CD14-positive monocyte (primary cell): ENCODE measurements at regions not wholly inside any gene's neighbourhood (a gene's known extent, or its start where the extent isn't known, plus 50 kb on each side); places are given as distances from the start of the nearest gene placed in this dataset.
"Not testable (repeated sequence)": the region's sequence is repeated elsewhere in the genome, so short reads cannot be mapped to it uniquely, and the experiment has no call there.

Experiments used
- DNase-seq, 3 donors: peaks; one replicate each; pipeline ENCODE4 v3.0.0-alpha.2; 2011 to 2022
- H2AFZ ChIP-seq: 2 replicates; pipeline ENCODE4 v1.6.0; 2012; ENCODE audit warnings: mild to moderate bottlenecking, low read depth, low read length, inconsistent platforms; ENCODE audit not compliant: insufficient read depth, poor library complexity, severe bottlenecking
- H3K27ac ChIP-seq, 2 donors: 1 replicate in 1 of 2; 2 replicates in 1 of 2; pipeline ENCODE4 v1.5.1; 2012 to 2013; ENCODE audit warnings: low read length in 2 of 2, control low read depth in 1 of 2, inconsistent platforms in 1 of 2, low read depth in 1 of 2, mild to moderate bottlenecking in 1 of 2
- H3K27me3 ChIP-seq, 2 donors: one replicate each; pipeline versions ENCODE4 v1.6.0 to v1.6.1; 2011 to 2013; ENCODE audit warnings: low read length in 2 of 2; ENCODE audit not compliant: control insufficient read depth in 2 of 2, insufficient read depth in 2 of 2
- H3K36me3 ChIP-seq, 2 donors: replicated peaks in 1 of 2; 1 replicate in 1 of 2; 2 replicates in 1 of 2; pipeline versions ENCODE4 v1.5.1 to v1.6.1; 2012 to 2013; ENCODE audit warnings: low read length in 2 of 2, control low read depth in 1 of 2, inconsistent platforms in 1 of 2, mild to moderate bottlenecking in 1 of 2; ENCODE audit not compliant: insufficient read depth in 2 of 2, control insufficient read depth in 1 of 2
- H3K4me1 ChIP-seq, 2 donors: 1 replicate in 1 of 2; 2 replicates in 1 of 2; pipeline versions ENCODE4 v1.5.1 to v1.6.1; 2012 to 2013; ENCODE audit warnings: low read length in 2 of 2, control low read depth in 1 of 2, inconsistent platforms in 1 of 2, mild to moderate bottlenecking in 1 of 2, moderate library complexity in 1 of 2; ENCODE audit not compliant: insufficient read depth in 2 of 2, control insufficient read depth in 1 of 2
- H3K4me2 ChIP-seq: replicated peaks from 2 replicates; pipeline ENCODE3; 2012; ENCODE audit warnings: low read length, moderate library complexity, mild to moderate bottlenecking; ENCODE audit not compliant: poor library complexity, severe bottlenecking; ENCODE audit errors: extremely low read depth
- H3K4me3 ChIP-seq, 3 experiments: fragments of 200-600 bp in 1 of 3; sonication (generic) in 1 of 3; replicated peaks in 1 of 3; 1 replicate in 2 of 3; 2 replicates in 1 of 3; pipeline ENCODE4 v1.5.1; 2011 to 2013; ENCODE audit warnings: low read length in 3 of 3, mild to moderate bottlenecking in 3 of 3, control low read depth in 2 of 3, low read depth in 2 of 3, inconsistent platforms in 1 of 3, moderate library complexity in 1 of 3
- H3K79me2 ChIP-seq: 2 replicates; pipeline ENCODE4 v1.6.0; 2012; ENCODE audit warnings: mild to moderate bottlenecking, control low read depth, inconsistent platforms, low read length, moderate library complexity; ENCODE audit not compliant: insufficient read depth
- H3K9ac ChIP-seq: 2 replicates; pipeline ENCODE4 v1.6.0; 2017; ENCODE audit warnings: low read length, mild to moderate bottlenecking; ENCODE audit not compliant: insufficient read depth, poor library complexity, severe bottlenecking
- H3K9me3 ChIP-seq, 2 donors: replicated peaks in 1 of 2; 1 replicate in 1 of 2; 2 replicates in 1 of 2; pipeline versions ENCODE4 v1.5.1 to v1.6.1; 2012 to 2013; ENCODE audit warnings: low read length in 2 of 2, control low read depth in 1 of 2; ENCODE audit not compliant: control insufficient read depth in 1 of 2, insufficient read depth in 1 of 2
- H4K20me1 ChIP-seq: 2 replicates; pipeline ENCODE4 v1.6.0; 2012; ENCODE audit warnings: mild to moderate bottlenecking, low read length, control low read depth, moderate library complexity; ENCODE audit not compliant: insufficient read depth
- H3K27ac Mint-ChIP-seq, 7 donors: one replicate each; pipeline ENCODE4 v1.8.0; 2020; ENCODE audit warnings: mild to moderate bottlenecking in 7 of 7, mixed read lengths in 7 of 7, moderate library complexity in 6 of 7, inconsistent platforms in 2 of 7
- H3K27me3 Mint-ChIP-seq, 3 donors: one replicate each; pipeline ENCODE4 v1.8.0; 2021 to 2022; ENCODE audit warnings: low read depth in 3 of 3, mild to moderate bottlenecking in 3 of 3, mixed read lengths in 3 of 3, moderate library complexity in 3 of 3, inconsistent platforms in 1 of 3
- H3K36me3 Mint-ChIP-seq, 2 donors: one replicate each; pipeline ENCODE4 v1.8.0; 2020; ENCODE audit warnings: mixed read lengths in 2 of 2, inconsistent platforms in 1 of 2, mild to moderate bottlenecking in 1 of 2
- H3K4me1 Mint-ChIP-seq: one replicate; pipeline ENCODE4 v1.8.0; 2020; ENCODE audit warnings: mild to moderate bottlenecking, mixed read lengths
- H3K4me3 Mint-ChIP-seq, 2 donors: one replicate each; pipeline ENCODE4 v1.8.0; 2020; ENCODE audit warnings: mild to moderate bottlenecking in 2 of 2, mixed read lengths in 2 of 2, moderate library complexity in 1 of 2
- H3K9me3 Mint-ChIP-seq, 7 donors: one replicate each; pipeline ENCODE4 v1.8.0; 2020 to 2022; ENCODE audit warnings: mixed read lengths in 7 of 7, mild to moderate bottlenecking in 6 of 7, moderate library complexity in 6 of 7, inconsistent platforms in 2 of 7
- WGBS: methylation state at CpG from one replicate; pipeline ENCODE4 v1.1.5; 2013; ENCODE audit warnings: missing lambda C conversion rate; ENCODE audit not compliant: insufficient coverage; 5-methylcytosine and 5-hydroxymethylcytosine counted together
- intact Hi-C, 2 donors: fragments of 100-400 bp; cut with micrococcal nuclease; formaldehyde crosslinking; loops; one replicate each; pipeline versions ENCODE4 v1.15.0 to v1.15.1; 2023
- TF ChIP-seq, protein P1 (sequence below): fragments of 200-600 bp; IDR thresholded peaks from one replicate; pipeline ENCODE4 v1.8.0; 2022; ENCODE audit warnings: antibody characterized with exemption, mild to moderate bottlenecking

DNA sequence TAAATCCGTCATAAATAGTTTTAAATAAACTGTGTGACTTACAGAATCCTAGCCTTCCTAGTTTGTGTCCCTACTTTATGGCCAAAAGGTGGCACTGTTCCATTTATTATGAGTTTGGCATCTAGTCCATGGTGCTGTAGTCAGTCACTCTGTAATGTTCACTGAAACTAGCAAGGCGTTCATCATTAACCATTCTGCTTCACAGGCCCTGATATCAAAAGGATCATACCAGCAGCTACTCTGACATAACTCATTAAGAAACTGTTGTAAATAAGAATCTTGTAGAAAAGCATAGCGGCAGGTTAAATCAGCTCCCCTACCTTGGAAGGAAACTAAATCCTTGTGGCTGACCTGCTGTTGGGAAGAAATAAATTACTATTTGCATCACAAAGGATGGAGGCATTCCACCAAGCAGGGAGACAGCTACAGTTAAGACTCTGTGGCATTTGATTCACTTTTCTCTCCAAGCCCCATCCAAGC, 919.6 kb upstream of the DIAPH2 start:
- no peaks in the 10 kb centered on the region for H3K79me2 ChIP-seq
- no peak for DNase-seq
- no peaks in the 10 kb centered on the region for H3K27me3 ChIP-seq
- no peaks in the 10 kb centered on the region for H3K9me3 ChIP-seq
- Mint-ChIP-seq H3K9me3 (peaks cover 0 to 2% (median 0%) of the 10 kb centered on the region in 7 donors), H3K36me3 (no peaks in the 10 kb centered on the region), H3K4me1 (no peaks in the 10 kb centered on the region), H3K27me3 (peaks cover 0 to under 1% (median 0%) of the 10 kb centered on the region in 3 donors), H3K4me3 (no peak overlapping the region), H3K27ac (no peak overlapping the region)
- TF ChIP-seq, protein P1, sequence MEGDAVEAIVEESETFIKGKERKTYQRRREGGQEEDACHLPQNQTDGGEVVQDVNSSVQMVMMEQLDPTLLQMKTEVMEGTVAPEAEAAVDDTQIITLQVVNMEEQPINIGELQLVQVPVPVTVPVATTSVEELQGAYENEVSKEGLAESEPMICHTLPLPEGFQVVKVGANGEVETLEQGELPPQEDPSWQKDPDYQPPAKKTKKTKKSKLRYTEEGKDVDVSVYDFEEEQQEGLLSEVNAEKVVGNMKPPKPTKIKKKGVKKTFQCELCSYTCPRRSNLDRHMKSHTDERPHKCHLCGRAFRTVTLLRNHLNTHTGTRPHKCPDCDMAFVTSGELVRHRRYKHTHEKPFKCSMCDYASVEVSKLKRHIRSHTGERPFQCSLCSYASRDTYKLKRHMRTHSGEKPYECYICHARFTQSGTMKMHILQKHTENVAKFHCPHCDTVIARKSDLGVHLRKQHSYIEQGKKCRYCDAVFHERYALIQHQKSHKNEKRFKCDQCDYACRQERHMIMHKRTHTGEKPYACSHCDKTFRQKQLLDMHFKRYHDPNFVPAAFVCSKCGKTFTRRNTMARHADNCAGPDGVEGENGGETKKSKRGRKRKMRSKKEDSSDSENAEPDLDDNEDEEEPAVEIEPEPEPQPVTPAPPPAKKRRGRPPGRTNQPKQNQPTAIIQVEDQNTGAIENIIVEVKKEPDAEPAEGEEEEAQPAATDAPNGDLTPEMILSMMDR = no peak
- H4K20me1 ChIP-seq = no peaks in the 10 kb centered on the region
- H3K4me2 ChIP-seq = no peak overlapping the region
- H3K9ac ChIP-seq = no peak overlapping the region
- H3K4me1 ChIP-seq = no peaks in the 10 kb centered on the region
- H3K27ac ChIP-seq = no peak overlapping the region
- H3K36me3 ChIP-seq = no peaks in the 10 kb centered on the region
- H3K4me3 ChIP-seq = no peak overlapping the region
- no CpG with 5 or more reads among the region's 3 CpGs for WGBS
- intact Hi-C loops = no loop called here
- no peak overlapping the region for H2AFZ ChIP-seq

DNA sequence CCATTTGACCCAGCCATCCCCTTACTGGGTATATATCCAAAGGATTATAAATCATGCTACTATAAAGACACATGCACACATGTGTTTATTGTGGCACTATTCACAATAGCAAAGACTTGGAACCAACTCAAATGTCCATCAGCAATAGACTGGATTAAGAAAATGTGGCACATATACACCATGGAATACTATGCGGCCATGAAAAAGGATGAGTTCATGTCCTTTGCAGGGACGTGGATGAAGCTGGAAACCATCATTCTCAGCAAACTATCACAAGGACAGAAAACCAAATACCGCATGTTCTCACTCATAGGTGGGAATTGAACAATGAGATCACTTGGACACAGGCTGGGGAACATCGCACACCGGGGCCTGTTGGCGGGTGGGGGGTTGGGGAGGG, 913.4 kb upstream of the DIAPH2 start:
- H3K27me3 ChIP-seq, H3K9me3 Mint-ChIP-seq, H3K79me2 ChIP-seq, DNase-seq, H4K20me1 ChIP-seq, H3K4me3 ChIP-seq, H3K9me3 ChIP-seq, H3K27ac Mint-ChIP-seq, H3K4me3 Mint-ChIP-seq, H3K36me3 ChIP-seq, H3K4me1 Mint-ChIP-seq, H3K27me3 Mint-ChIP-seq, H3K9ac ChIP-seq, H3K4me1 ChIP-seq, H3K36me3 Mint-ChIP-seq, H2AFZ ChIP-seq, H3K27ac ChIP-seq, intact Hi-C loops, H3K4me2 ChIP-seq: not testable (repeated sequence)
- no CpG with 5 or more reads among the region's 6 CpGs for WGBS
